ENCODE measurements at regions not wholly inside any gene's neighbourhood (a gene's known extent, or its start where the extent isn't known, plus 50 kb on each side); places are given as distances from the start of the nearest gene placed in this dataset.
"Not testable (repeated sequence)": the region's sequence is repeated elsewhere in the genome, so short reads cannot be mapped to it uniquely, and the experiment has no call there.

DNA sequence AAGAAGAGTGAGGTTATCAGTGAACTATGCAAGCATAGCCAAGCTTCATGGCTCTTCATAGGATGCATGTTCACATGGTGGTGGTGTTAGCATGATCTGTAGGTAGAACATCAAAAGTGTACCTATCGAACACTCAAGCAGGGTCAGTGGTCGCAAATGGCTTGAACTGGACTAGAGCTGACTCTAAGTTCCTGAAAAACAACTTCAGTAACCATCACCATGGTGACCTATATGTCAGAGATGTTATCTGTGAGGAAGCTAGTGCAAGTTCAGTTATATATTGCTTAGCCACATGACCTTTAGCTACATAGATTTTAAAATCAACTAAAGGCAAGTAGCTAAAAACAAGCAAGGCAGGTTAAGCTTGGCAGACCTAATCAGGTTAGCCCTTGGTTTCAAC, 163.1 kb upstream of the AGR3 start:
- no peak overlapping the region for H3K4me3 Mint-ChIP-seq (ENCODE audit: low read depth)
- peaks cover 42% of the 10 kb centered on the region for H3K4me1 Mint-ChIP-seq (ENCODE audit: low read depth)
- H3K36me3 Mint-ChIP-seq (ENCODE audit: low read depth): no peaks in the 10 kb centered on the region
- intact Hi-C loops (cut with micrococcal nuclease): loop anchor here (2.0 to 5.0 kb wide), 5 partner anchors 14 to 257 kb away; no protein-coding TSS in a partner anchor
- H3K9me3 Mint-ChIP-seq: no peaks in the 10 kb centered on the region
- no peaks in the 10 kb centered on the region for H3K27me3 Mint-ChIP-seq (ENCODE audit: low read depth)
- no peak for DNase-seq (ENCODE audit: low spot score)
- H3K27ac Mint-ChIP-seq: peak overlapping the region; percentile 9

DNA sequence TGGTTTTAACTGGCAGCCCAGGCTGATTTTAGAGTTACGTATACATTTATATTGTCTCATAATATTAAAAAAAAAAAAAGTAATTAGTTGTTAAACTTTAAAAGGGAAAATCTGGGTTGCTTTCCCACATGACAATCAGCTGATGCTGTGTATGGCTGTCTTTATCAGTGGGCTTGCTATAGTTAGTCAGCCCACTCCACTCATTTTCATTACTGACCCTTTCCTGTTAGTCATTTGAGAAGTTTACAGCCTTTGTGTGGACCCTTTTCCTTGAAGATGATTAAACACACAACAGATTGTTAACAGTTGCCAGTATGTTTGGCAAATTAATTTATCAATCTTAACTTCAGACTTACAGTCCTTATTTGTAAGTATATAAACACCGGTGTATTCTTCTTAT, 164.5 kb upstream of the AGR3 start:
- Mint-ChIP-seq H3K9me3 (no peaks in the 10 kb centered on the region), H3K27me3 (ENCODE audit: low read depth) (no peaks in the 10 kb centered on the region), H3K36me3 (ENCODE audit: low read depth) (no peaks in the 10 kb centered on the region), H3K4me1 (ENCODE audit: low read depth) (peaks cover 37% of the 10 kb centered on the region), H3K4me3 (ENCODE audit: low read depth) (no peak overlapping the region), H3K27ac (no peak overlapping the region)
- DNase-seq (ENCODE audit: low spot score): no peak
- intact Hi-C loops (cut with micrococcal nuclease): no loop called here

DNA sequence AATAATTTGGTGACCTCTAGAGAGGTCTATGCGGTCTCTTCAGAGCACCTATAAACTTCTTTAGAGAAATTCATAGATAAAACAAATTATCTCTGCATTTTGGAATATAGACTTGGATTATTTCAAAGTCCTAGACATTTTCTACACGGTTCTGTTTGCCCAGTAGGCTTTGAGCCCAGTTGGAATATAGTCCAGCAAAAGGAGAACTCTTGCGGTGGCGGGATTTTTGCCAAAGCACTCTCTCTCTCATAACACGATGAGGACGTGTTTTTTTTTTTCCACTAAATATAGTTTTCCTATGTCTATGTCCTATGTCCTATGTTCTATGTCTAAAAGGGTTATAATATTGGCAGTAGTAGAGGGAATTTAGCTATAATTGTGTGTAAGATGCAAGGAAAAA, 164.9 kb upstream of the AGR3 start:
- Mint-ChIP-seq H3K27me3 (ENCODE audit: low read depth) (no peaks in the 10 kb centered on the region), H3K4me3 (ENCODE audit: low read depth) (no peak overlapping the region), H3K36me3 (ENCODE audit: low read depth) (no peaks in the 10 kb centered on the region), H3K27ac (no peak overlapping the region), H3K4me1 (ENCODE audit: low read depth) (peaks cover 35% of the 10 kb centered on the region), H3K9me3 (no peaks in the 10 kb centered on the region)
- DNase-seq (ENCODE audit: low spot score): no peak
- intact Hi-C loops (cut with micrococcal nuclease): loop anchor here (1.0 kb wide), 1 partner anchor 9 kb away; no protein-coding TSS in a partner anchor

DNA sequence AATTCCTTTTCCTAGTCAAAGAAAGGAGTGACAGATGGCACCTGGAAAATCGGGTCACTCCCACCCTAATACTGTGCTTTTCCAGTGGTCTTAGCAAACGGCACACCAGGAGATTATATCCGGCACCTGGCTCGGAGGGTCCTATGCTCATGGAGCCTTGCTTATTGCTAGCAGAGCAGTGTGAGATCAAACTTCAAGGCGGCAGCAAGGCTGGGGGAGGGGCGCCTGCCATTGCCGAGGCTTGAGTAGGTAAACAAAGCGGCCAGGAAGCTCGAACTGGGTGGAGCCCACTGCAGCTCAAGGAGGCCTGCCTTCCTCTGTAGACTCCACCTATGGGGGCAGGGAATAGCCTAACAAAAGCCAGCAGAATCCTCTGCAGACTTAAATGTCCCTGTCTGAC, 171.4 kb upstream of the AGR3 start:
- H3K27me3 Mint-ChIP-seq (ENCODE audit: low read depth); intact Hi-C loops (cut with micrococcal nuclease); H3K4me3 Mint-ChIP-seq (ENCODE audit: low read depth); H3K27ac Mint-ChIP-seq; DNase-seq (ENCODE audit: low spot score); H3K9me3 Mint-ChIP-seq: not testable (repeated sequence)
- H3K4me1 Mint-ChIP-seq (ENCODE audit: low read depth): peaks cover 20% of the 10 kb centered on the region
- peaks cover 13% of the 10 kb centered on the region for H3K36me3 Mint-ChIP-seq (ENCODE audit: low read depth)

DNA sequence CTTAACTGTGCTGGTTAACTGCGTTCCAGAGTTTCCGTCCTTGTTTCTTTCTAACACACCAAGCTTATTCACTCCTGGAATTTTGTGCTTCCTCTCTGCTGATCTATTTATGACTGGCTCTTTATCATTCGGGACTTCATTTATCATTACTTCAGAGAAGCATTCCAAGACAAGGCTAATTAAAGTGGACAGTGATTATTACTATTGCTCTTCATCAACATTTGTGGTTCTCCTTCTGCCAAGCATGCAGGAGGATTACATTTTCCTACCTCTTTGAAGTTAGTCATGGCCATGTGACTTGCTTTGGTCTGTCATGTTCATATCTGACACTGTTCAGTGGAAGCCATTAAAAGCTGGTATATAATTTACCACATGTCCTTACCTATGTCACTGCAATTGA, 172.4 kb upstream of the AGR3 start:
- Mint-ChIP-seq H3K27ac (no peak overlapping the region), H3K4me3 (ENCODE audit: low read depth) (no peak overlapping the region), H3K36me3 (ENCODE audit: low read depth) (peaks cover 13% of the 10 kb centered on the region), H3K4me1 (ENCODE audit: low read depth) (peaks cover 29% of the 10 kb centered on the region), H3K27me3 (ENCODE audit: low read depth) (no peaks in the 10 kb centered on the region), H3K9me3 (no peaks in the 10 kb centered on the region)
- intact Hi-C loops (cut with micrococcal nuclease): no loop called here
- DNase-seq (ENCODE audit: low spot score): no peak

DNA sequence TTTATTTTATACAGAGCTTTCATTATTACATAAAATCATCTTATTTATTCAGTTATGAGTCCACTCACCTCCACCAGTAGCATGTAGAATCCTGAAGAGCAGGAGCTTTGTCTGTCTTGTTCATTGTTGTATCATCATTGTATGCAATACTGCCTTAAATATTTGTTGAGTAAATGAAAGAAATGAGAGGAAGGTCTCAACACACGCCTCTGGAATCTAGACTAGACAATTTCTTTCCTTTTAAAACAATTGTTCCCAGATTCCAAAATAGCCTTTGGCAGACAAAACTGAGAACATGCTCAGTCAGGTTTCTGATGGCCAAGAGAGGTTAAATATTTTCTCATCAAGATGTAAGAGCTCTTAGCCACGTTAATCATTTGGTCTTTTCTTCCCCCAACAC, 173.1 kb upstream of the AGR3 start:
- no peak overlapping the region for H3K4me3 Mint-ChIP-seq (ENCODE audit: low read depth)
- no peaks in the 10 kb centered on the region for H3K27me3 Mint-ChIP-seq (ENCODE audit: low read depth)
- peaks cover 30% of the 10 kb centered on the region for H3K4me1 Mint-ChIP-seq (ENCODE audit: low read depth)
- no peak overlapping the region for H3K27ac Mint-ChIP-seq
- H3K36me3 Mint-ChIP-seq (ENCODE audit: low read depth): peaks cover 15% of the 10 kb centered on the region
- no peak for DNase-seq (ENCODE audit: low spot score)
- H3K9me3 Mint-ChIP-seq: no peaks in the 10 kb centered on the region
- intact Hi-C loops (cut with micrococcal nuclease): loop anchor here (1.0 to 5.0 kb wide), 4 partner anchors 8 to 87 kb away; no protein-coding TSS in a partner anchor

DNA sequence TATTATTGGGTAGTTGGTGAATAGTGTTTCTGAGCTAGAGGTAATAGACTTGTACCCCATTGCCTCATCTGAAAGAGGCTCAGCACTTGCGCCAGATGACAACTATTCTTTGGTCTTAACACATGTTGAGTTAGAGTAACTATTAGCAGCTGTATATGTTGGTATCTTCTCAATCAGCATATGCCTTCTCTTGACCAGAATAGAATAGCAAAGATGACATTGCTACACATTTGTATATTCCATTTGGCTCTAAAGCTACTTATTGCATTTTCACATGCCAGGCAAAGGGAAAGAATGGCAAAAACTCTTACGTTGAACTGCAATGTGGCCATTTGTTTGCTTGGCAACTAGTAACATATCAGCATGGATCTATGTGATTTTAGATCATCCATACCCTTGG, 173.8 kb upstream of the AGR3 start:
- Mint-ChIP-seq H3K9me3 (peaks cover 3% of the 10 kb centered on the region), H3K36me3 (ENCODE audit: low read depth) (peaks cover 20% of the 10 kb centered on the region), H3K4me1 (ENCODE audit: low read depth) (peaks cover 30% of the 10 kb centered on the region), H3K27ac (no peak overlapping the region), H3K27me3 (ENCODE audit: low read depth) (no peaks in the 10 kb centered on the region), H3K4me3 (ENCODE audit: low read depth) (no peak overlapping the region)
- no peak for DNase-seq (ENCODE audit: low spot score)
- intact Hi-C loops (cut with micrococcal nuclease): loop anchor here (1.0 to 5.0 kb wide), 4 partner anchors 8 to 87 kb away; no protein-coding TSS in a partner anchor

DNA sequence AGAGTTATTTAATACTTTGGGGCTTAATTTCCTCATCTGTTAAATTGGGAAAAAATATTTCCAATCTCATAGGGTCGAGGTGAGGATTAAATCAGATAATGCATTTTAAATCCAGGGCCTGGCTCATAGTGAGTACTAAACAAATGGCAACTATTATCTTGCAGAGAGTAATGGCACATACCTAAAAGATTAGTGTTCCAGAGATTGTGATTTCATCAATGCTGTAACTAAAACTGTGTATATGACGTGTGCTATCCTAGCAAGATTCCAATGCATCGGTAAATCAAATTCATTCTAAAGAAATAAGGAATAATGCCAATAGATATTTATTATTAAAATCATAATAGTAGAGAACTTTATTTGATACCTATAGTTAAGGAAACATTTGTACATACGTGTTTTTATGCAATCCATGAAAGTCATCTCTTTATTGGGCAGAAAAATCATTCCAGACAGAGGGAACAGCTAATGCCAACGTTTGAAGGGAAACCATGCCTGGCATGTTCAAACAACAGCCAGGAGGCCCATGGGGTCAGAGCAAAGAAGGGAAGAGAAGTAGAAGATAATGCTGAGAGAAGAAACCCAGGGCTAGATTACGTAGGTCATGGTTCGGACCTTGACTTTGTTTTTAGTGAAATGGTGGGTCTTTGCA, 174.8 kb upstream of the AGR3 start:
- peaks cover 30% of the 10 kb centered on the region for H3K4me1 Mint-ChIP-seq (ENCODE audit: low read depth)
- peaks cover 20% of the 10 kb centered on the region for H3K36me3 Mint-ChIP-seq (ENCODE audit: low read depth)
- H3K4me3 Mint-ChIP-seq (ENCODE audit: low read depth): no peak overlapping the region
- H3K9me3 Mint-ChIP-seq: peaks cover 3% of the 10 kb centered on the region
- H3K27ac Mint-ChIP-seq: no peak overlapping the region
- DNase-seq (ENCODE audit: low spot score): no peak
- H3K27me3 Mint-ChIP-seq (ENCODE audit: low read depth): no peaks in the 10 kb centered on the region
- intact Hi-C loops (cut with micrococcal nuclease): loop anchor here (5.0 kb wide), 3 partner anchors 34 to 86 kb away; no protein-coding TSS in a partner anchor

DNA sequence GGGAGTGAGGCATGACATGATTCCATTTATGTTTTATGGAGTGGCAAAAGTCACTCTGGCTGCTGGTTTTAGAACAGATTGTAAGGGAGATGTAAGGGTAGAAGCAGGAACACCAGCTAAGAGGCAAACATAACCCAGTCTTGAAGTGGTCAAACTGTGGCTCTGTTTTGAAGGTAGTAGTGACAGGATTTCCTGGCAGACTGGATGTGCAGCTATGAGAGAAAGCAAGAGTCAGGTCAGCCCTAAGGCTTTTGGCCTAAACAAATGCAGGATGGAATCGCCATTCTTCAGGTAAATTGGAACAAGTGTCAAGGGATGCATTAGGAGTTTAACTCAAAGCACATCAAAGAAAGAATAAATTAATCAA, 175.3 kb upstream of the AGR3 start:
- H3K4me3 Mint-ChIP-seq (ENCODE audit: low read depth): no peak overlapping the region
- H3K36me3 Mint-ChIP-seq (ENCODE audit: low read depth): peaks cover 15% of the 10 kb centered on the region
- H3K27ac Mint-ChIP-seq: no peak overlapping the region
- no peaks in the 10 kb centered on the region for H3K27me3 Mint-ChIP-seq (ENCODE audit: low read depth)
- peaks cover 3% of the 10 kb centered on the region for H3K9me3 Mint-ChIP-seq
- H3K4me1 Mint-ChIP-seq (ENCODE audit: low read depth): peaks cover 27% of the 10 kb centered on the region
- DNase-seq (ENCODE audit: low spot score): no peak
- intact Hi-C loops (cut with micrococcal nuclease): loop anchor here (5.0 kb wide), 3 partner anchors 35 to 85 kb away; no protein-coding TSS in a partner anchor

DNA sequence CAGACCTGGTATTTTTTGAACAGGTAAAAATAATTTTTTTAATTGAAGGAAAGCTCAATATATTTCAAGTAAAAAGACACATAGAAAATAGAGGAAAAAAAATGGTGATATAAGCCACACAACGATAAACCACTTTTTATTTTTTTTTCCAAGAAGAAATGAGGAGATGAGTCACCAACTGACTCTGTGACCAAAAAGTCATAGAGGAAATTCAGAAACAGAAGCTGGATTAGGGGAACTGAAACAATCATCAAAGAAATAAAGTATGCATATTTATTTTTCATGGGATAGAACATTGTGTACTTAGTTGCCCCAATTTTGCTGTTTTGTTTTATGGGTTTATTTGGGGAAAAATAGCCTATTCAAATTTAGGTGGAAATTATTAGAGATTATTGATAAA, 176.8 kb upstream of the AGR3 start:
- no peaks in the 10 kb centered on the region for H3K27me3 Mint-ChIP-seq (ENCODE audit: low read depth)
- H3K4me3 Mint-ChIP-seq (ENCODE audit: low read depth): no peak overlapping the region
- DNase-seq (ENCODE audit: low spot score): no peak
- H3K9me3 Mint-ChIP-seq: peaks cover 3% of the 10 kb centered on the region
- peaks cover 36% of the 10 kb centered on the region for H3K4me1 Mint-ChIP-seq (ENCODE audit: low read depth)
- H3K27ac Mint-ChIP-seq: no peak overlapping the region
- intact Hi-C loops (cut with micrococcal nuclease): loop anchor here (2.0 to 5.0 kb wide), 4 partner anchors 14 to 84 kb away; no protein-coding TSS in a partner anchor
- peaks cover 12% of the 10 kb centered on the region for H3K36me3 Mint-ChIP-seq (ENCODE audit: low read depth)

DNA sequence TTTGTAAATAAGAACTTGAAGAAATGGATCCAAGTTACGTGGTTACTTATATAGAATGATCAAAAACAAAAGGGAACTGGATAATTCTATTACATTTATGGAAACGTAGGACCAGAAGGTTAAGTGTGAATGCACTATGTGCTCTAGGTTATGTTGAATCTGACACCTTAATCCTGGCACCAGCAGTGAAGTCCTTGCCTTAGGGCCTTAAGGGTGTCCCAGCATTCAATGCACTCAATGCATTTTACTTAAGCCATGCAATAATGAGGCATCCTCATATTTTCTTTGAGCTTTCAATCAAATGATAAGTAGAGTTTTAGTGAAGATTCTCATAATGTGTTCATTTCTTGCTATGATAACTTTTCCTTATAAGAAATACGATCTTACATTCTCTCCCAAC, 178.3 kb upstream of the AGR3 start:
- intact Hi-C loops (cut with micrococcal nuclease): loop anchor here (5.0 kb wide), 1 partner anchor 37 kb away; no protein-coding TSS in a partner anchor
- H3K4me3 Mint-ChIP-seq (ENCODE audit: low read depth): no peak overlapping the region
- peaks cover 3% of the 10 kb centered on the region for H3K9me3 Mint-ChIP-seq
- no peak overlapping the region for H3K27ac Mint-ChIP-seq
- DNase-seq (ENCODE audit: low spot score): no peak
- peaks cover 38% of the 10 kb centered on the region for H3K4me1 Mint-ChIP-seq (ENCODE audit: low read depth)
- H3K27me3 Mint-ChIP-seq (ENCODE audit: low read depth): no peaks in the 10 kb centered on the region
- peaks cover 12% of the 10 kb centered on the region for H3K36me3 Mint-ChIP-seq (ENCODE audit: low read depth)

DNA sequence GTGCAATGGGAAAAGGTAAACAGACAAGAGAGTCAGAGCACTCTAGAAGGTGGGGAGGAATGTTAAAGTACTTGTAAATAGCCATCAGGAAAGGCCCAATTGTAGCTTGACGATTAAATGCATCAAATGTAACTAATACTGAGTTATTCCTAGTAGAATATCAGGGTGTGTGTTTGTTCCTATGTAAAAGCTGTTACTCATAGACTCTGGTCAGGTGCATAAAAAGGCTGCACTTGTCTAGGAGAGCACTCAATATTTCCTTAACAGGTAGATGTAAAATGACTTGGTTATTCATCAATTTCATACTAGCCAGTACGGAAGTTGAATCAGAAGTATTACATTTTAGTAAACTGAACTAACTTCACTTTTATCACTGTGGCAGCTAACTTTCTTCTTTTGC, 179.7 kb upstream of the AGR3 start:
- intact Hi-C loops (cut with micrococcal nuclease): loop anchor here (5.0 kb wide), 1 partner anchor 36 kb away; no protein-coding TSS in a partner anchor

DNA sequence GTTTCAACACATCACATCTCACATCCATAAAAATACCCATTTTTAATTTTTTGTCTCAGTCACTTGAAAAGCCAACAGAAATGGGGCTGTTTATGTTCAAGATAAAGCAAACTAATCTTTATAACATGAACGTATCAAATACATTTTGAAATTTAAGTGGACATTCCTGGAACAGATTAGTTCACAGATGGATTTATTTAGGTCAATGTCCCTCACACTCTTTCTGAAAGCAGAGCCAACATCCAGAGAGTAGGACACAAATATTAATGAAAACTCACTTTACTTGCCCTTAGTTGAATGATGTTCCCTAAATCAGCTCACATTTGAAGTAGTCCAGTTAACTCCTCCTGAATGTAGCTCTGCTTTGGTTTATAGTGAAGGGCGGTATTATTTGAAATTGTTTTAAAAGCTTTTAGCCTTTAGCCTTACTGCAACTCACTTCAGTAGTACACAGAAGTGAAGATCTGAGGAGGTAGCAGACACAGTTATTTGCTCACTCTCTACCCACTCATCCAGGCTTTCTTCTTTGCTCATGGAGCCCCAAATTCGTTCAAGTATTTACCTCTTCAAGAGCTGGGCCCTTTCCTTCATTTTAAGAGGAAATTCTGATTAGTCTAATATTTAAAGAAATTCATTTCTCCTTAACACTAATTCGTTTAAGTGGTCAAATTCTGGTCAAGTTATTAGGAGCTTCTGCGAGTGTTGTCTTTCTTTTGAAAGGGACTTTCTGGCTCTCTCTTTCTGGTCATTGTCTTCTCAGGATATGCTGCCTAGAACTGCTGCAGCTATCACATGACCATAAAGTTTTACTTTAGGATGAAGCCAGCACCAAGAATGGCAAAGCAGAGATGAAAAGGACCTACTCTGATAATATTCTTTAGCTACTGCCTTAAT, 180.6 kb upstream of the AGR3 start:
- Mint-ChIP-seq H3K4me3 (ENCODE audit: low read depth) (no peak overlapping the region), H3K4me1 (ENCODE audit: low read depth) (peaks cover 27% of the 10 kb centered on the region), H3K9me3 (peaks cover 3% of the 10 kb centered on the region), H3K27ac (no peak overlapping the region), H3K36me3 (ENCODE audit: low read depth) (peaks cover 7% of the 10 kb centered on the region), H3K27me3 (ENCODE audit: low read depth) (no peaks in the 10 kb centered on the region)
- no peak for DNase-seq (ENCODE audit: low spot score)
- intact Hi-C loops (cut with micrococcal nuclease): loop anchor here (5.0 kb wide), 1 partner anchor 35 kb away; no protein-coding TSS in a partner anchor

More for the DNA sequence above, 179.7 kb upstream of the AGR3 start:
- Mint-ChIP-seq H3K36me3 (ENCODE audit: low read depth) (peaks cover 12% of the 10 kb centered on the region), H3K4me1 (ENCODE audit: low read depth) (peaks cover 32% of the 10 kb centered on the region), H3K9me3 (peaks cover 3% of the 10 kb centered on the region), H3K4me3 (ENCODE audit: low read depth) (no peak overlapping the region), H3K27ac (no peak overlapping the region), H3K27me3 (ENCODE audit: low read depth) (no peaks in the 10 kb centered on the region)
- no peak for DNase-seq (ENCODE audit: low spot score)

Measured in activated T-helper 2 cell treated with anti-CD3 and anti-CD28 coated beads, Interferon-gamma antibody, Interleukin-2, Interleukin-4, amounts not matched to agents 10 μg/mL and 5 μg/mL and 100 μg/mL, durations not matched to agents 14 hours and 24 hours and 36 hours (primary cell).